Muscle layer of duodenum (tissue), 2 donors: ENCODE measurements at regions not wholly inside any gene's neighbourhood (a gene's known extent, or its start where the extent isn't known, plus 50 kb on each side); places are given as distances from the start of the nearest gene placed in this dataset.

Source experiments
- H3K27ac ChIP-seq: one replicate; pipeline ENCODE4 v1.7.0; 2013; ENCODE audit warnings: mild to moderate bottlenecking, low read length
- H3K27me3 ChIP-seq: one replicate; pipeline ENCODE4 v1.7.0; 2013; ENCODE audit warnings: low read depth, mild to moderate bottlenecking, control low read depth, low read length
- H3K36me3 ChIP-seq, 2 donors: one replicate each; pipeline ENCODE4 v1.7.0; 2013; ENCODE audit warnings: low read length in 2 of 2, control low read depth in 1 of 2, mild to moderate bottlenecking in 1 of 2; ENCODE audit not compliant: insufficient read depth in 2 of 2, control insufficient read depth in 1 of 2
- H3K4me1 ChIP-seq, 2 donors: one replicate each; pipeline ENCODE4 v1.7.0; 2013; ENCODE audit warnings: low read length in 2 of 2, mild to moderate bottlenecking in 2 of 2, control low read depth in 1 of 2, moderate library complexity in 1 of 2; ENCODE audit not compliant: insufficient read depth in 2 of 2, control insufficient read depth in 1 of 2
- H3K4me3 ChIP-seq, 2 donors: one replicate each; pipeline ENCODE4 v1.7.0; 2013; ENCODE audit warnings: low read length in 2 of 2, low read depth in 1 of 2, mild to moderate bottlenecking in 1 of 2
- H3K9me3 ChIP-seq, 2 donors: one replicate each; pipeline ENCODE4 v1.7.0; 2013; ENCODE audit warnings: low read length in 2 of 2, control low read depth in 1 of 2, mild to moderate bottlenecking in 1 of 2; ENCODE audit not compliant: control insufficient read depth in 1 of 2
- donor health status: healthy.

DNA sequence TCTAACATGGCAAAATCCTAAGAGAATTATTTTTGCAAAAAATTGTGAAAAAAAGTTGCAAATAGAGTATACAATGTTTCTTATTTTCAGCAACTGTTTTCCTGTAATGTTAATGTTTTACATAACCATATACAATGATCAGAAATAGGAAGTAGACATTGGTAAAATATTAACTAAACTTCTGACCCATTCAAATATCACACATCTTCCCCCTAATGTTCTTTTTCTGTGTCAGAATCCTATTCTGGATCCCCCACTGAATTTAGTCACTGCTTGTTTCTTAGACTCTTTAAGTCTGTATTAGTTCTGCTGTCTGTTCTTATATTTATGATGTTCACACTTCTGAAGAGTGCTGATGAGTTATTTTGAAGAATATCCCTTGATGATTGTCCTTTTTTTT is 62.0 kb downstream of the HFE start:
- Histone ChIP-seq H3K4me1 (no peaks in the 10 kb centered on the region), H3K9me3 (no peaks in the 10 kb centered on the region), H3K27ac (no peak overlapping the region), H3K4me3 (no peak overlapping the region), H3K27me3 (no peaks in the 10 kb centered on the region), H3K36me3 (no peaks in the 10 kb centered on the region)

DNA sequence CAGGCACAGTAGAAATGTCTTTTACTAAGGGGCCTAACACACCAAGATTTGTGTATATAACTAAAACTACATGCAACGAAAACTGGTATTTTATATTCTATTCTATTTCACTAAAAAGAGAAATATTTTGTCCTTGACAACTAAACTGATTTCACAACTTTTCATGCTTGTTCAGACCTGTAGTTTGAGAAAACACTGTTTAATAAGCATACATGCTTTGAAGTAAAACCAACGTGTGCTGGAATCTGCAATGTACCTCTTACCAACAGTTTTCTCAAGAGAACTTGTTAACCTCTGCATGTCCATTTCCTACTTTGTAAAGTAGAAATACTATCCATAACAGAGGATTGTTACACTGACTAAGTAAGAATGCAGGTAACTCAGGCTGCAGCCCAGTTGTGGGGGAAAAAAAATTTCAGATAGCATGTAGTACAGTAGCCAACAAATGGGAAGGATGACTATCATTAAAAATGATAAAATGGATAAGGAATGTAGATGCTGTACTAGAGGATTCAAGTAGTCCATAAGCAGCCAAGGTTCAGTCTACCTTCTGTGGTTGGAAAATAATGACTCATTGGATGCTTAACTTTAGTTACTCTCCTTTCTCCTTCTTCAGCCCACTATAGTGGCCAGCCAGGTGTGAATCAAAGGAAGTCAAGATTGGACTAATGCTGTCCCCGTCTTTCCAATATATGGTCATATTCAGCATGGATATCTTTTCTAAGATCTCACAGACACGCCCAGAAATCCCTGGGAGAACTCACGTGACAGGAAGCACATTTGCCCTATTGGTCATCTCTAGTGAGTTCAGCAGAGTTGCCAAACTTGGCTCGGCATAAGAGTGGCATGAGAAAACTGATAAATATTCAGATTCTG is 65.2 kb downstream of the HFE start:
- Histone ChIP-seq H3K36me3 (no peaks in the 10 kb centered on the region), H3K4me3 (no peak overlapping the region), H3K27me3 (no peaks in the 10 kb centered on the region), H3K27ac (no peak overlapping the region), H3K9me3 (no peaks in the 10 kb centered on the region), H3K4me1 (peaks cover 0 to 4% of the 10 kb centered on the region in 2 donors)

DNA sequence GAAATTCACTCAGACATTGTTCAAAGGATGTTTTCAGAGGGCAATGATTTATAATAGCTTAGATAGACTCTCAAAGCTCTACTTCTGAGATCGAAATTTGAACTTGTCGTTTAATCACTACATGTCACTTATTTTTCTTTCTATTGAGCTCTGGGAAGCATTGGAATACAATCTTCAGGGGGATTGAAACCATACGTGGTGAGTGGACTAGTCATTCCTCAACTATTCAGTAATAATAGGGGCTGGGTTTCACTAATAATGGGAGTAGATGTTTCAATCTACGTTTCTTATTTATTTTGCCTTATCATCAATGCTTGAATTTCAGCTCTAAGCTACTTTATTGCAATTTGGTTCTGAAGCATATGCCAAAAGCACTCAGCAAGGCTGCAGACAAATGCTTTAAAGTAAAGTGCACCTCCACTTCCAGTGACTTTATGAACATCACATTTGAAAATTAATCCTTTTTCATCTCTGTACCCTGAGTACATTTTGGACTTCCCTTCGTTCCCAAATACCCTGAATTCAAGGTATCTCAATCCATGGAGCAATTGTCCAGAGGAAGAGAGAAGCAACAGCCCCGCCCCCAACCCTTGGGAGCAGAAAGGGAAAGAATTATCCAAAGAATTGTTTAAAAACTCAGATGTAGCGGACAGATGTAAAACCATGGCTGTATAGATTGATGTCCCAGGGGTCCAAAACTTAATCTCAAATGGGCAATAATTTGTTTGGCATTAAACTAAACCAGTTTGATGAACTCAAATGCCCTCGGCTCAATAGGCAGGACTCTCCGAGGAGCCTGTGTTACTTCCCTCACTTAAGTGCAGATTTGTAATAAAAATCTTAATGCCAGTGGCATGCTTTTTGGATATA is 68.1 kb downstream of the HFE start:
- Histone ChIP-seq H3K4me1 (peaks cover 10% of the 10 kb centered on the region in 2 donors), H3K36me3 (no peaks in the 10 kb centered on the region), H3K27ac (peak overlapping the region; percentile 98), H3K4me3 (peak overlapping the region; percentile 82 to 90), H3K27me3 (no peaks in the 10 kb centered on the region), H3K9me3 (no peaks in the 10 kb centered on the region)

DNA sequence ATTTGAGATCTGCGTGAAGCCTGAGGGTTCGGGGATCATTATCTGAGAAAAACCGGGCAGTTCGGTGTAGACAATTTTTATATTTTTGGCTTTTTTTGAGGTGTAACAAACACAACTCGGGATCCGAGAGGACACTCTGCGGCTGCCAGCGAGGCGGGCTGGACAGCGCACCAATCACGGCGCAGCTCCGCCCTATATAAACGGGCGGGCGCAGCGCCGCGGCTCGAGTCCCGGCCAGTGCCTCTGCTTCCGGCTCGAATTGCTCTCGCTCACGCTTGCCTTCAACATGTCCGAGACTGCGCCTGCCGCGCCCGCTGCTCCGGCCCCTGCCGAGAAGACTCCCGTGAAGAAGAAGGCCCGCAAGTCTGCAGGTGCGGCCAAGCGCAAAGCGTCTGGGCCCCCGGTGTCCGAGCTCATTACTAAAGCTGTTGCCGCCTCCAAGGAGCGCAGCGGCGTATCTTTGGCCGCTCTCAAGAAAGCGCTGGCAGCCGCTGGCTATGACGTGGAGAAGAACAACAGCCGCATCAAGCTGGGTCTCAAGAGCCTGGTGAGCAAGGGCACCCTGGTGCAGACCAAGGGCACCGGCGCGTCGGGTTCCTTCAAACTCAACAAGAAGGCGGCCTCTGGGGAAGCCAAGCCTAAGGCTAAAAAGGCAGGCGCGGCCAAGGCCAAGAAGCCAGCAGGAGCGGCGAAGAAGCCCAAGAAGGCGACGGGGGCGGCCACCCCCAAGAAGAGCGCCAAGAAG is 69.0 kb downstream of the HFE start:
- peak overlapping the region; percentile 82 to 90 for H3K4me3 ChIP-seq
- H3K4me1 ChIP-seq = peaks cover 10% of the 10 kb centered on the region in 2 donors
- no peaks in the 10 kb centered on the region for H3K27me3 ChIP-seq
- no peaks in the 10 kb centered on the region for H3K36me3 ChIP-seq
- no peaks in the 10 kb centered on the region for H3K9me3 ChIP-seq
- peak overlapping the region; percentile 98 for H3K27ac ChIP-seq

DNA sequence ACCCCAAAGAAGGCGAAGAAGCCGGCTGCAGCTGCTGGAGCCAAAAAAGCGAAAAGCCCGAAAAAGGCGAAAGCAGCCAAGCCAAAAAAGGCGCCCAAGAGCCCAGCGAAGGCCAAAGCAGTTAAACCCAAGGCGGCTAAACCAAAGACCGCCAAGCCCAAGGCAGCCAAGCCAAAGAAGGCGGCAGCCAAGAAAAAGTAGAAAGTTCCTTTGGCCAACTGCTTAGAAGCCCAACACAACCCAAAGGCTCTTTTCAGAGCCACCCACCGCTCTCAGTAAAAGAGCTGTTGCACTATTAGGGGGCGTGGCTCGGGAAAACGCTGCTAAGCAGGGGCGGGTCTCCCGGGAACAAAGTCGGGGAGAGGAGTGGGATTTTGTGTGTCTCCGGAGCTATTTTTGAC is 69.6 kb downstream of the HFE start:
- peak overlapping the region; percentile 82 to 90 for H3K4me3 ChIP-seq
- peak overlapping the region; percentile 98 for H3K27ac ChIP-seq
- H3K9me3 ChIP-seq = no peaks in the 10 kb centered on the region

DNA sequence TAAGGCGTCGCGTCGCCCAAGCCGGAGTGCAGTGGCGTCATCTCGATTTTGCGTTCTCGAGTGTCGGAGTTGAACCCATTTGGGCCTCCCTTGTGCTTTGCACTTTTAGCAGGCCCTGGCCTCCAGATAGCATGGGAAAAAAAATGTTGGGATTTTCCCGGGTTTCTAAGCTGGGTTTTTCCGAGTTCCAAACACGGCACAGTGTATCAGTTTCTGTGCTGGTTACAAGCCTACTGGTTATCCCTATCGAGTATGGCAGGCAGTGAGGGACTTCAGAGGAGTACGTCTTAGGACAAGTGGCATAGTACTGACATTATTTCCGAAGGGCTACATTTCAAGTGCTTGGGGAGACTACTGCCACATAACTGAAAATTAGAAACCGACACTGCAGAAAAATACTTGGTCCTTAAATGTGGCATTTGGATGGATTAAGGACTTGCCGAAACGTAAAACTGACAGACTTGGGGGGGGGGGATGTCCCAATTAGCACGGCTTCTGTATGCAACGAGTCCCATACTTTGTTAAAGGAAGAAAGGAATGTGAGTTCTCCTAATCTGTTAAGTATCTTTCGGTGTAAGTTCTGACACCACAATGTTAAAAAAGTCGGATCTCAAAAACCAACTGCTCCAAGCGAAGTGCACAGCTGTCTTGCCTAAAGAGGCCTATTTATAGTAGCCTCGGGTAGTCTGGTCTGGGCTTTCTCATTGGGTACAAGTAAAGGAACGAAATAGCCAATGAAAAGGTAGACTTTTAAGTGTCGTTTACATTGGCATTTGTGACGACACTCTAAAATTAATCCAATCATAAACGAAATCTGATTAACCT is 70.2 kb downstream of the HFE start:
- Histone ChIP-seq H3K27ac (peak overlapping the region; percentile 98), H3K36me3 (no peaks in the 10 kb centered on the region), H3K27me3 (no peaks in the 10 kb centered on the region), H3K9me3 (no peaks in the 10 kb centered on the region), H3K4me3 (peak overlapping the region; percentile 82 to 90), H3K4me1 (peaks cover 10% of the 10 kb centered on the region in 2 donors)

More for the DNA sequence above, 69.6 kb downstream of the HFE start:
- Histone ChIP-seq H3K27me3 (no peaks in the 10 kb centered on the region), H3K4me1 (peaks cover 10% of the 10 kb centered on the region in 2 donors), H3K36me3 (no peaks in the 10 kb centered on the region)

DNA sequence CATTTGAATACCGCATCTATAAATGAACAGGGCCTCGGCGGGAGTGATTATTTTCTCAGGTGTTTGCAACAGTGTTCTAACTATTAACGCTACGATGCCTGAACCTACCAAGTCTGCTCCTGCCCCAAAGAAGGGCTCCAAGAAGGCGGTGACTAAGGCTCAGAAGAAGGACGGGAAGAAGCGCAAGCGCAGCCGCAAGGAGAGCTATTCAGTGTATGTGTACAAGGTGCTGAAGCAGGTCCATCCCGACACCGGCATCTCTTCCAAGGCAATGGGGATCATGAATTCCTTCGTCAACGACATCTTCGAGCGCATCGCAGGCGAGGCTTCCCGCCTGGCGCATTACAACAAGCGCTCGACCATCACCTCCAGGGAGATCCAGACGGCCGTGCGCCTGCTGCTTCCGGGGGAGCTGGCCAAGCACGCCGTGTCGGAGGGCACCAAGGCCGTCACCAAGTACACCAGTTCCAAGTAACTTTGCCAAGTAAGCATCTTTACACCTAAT is 70.9 kb downstream of the HFE start:
- H3K27ac ChIP-seq = peak overlapping the region; percentile 98
- H3K36me3 ChIP-seq = no peaks in the 10 kb centered on the region
- no peaks in the 10 kb centered on the region for H3K9me3 ChIP-seq

DNA sequence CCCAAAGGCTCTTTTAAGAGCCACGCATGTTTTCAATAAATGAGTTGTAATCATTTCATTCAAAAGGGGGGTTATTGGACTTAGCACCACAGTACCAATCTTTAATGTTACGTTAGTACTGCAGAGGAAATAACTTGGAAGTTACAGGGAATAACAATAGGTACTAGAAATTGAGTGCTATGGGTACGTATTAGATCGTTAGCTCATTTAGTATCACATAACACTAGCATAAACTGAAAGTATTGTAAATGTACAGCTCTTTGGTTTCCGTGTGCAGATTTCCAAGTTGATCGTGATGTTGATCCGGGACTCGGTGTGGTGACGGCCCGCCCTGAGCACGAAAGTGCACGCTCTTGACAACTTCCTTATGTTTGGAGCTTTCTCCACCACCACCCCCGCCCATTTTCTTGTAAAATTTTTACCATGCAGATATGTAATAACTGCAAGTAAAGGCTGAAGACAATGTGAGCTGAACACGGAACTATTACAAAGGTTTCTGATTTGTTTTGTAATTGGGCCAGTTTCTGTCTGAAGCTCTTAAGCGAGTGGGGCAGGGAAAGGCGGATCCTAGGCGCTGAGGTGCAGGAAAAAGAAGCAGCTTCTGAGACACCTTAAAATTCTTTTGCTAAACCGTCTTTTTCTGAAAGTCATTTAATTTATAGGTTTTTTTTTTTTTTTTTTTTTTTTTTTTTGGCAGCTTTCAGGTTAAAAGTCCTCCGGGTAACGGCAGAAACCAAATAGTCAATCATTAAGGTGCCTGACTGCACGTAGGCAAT is 71.5 kb downstream of the HFE start:
- Histone ChIP-seq H3K4me1 (peaks cover 10% of the 10 kb centered on the region in 2 donors), H3K27ac (peak overlapping the region; percentile 98), H3K27me3 (no peaks in the 10 kb centered on the region)

More for the DNA sequence above, 70.9 kb downstream of the HFE start:
- Histone ChIP-seq H3K27me3 (no peaks in the 10 kb centered on the region), H3K4me3 (peak overlapping the region; percentile 82 to 90), H3K4me1 (peaks cover 10% of the 10 kb centered on the region in 2 donors)

DNA sequence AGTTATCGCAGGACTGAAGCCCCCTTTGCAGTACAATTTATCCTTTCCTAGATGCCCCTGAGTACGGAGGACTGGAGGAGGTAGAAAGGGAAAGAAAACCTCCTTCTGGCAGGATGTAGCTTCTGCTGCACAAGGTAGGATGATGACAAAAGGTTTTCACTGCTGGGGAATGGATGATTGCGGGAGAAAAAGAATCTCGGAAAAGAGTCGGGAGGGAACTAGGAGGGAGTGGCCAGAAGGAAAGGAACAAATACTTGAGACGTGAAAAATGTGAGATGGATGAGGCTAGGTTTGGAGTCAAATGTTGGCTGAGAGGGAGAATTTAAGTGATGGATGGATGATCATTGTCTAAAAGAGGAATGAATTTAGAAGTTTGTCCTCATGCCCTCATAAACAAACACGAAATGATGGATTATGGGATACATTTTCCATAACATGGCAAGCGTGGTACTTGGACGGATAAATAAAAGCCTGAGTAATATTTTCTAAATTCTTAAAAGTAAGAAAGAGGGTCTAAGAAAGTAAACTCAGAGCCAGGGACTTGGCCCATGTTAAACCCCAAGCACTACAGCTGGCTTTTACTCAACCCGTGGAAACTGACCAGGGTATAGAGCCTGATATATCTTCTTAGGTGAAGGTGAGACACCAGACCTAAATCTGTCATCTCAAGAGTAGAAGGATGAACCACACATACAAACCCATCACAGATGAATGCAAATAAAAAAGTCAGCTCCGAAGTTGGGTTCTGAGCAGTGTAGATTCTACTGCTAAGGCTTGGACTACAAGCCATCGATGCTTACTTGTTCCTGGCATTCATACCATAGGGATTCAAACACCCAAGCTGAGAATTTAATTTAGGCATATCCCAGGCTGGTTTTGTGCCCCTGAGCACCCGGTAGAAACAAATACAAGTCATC is 72.4 kb downstream of the HFE start:
- Histone ChIP-seq H3K4me3 (peak overlapping the region; percentile 82 to 90), H3K27me3 (no peaks in the 10 kb centered on the region), H3K27ac (peak overlapping the region; percentile 98), H3K36me3 (peaks cover 0 to 4% of the 10 kb centered on the region in 2 donors), H3K9me3 (no peaks in the 10 kb centered on the region), H3K4me1 (peaks cover 10% of the 10 kb centered on the region in 2 donors)

More for the DNA sequence above, 71.5 kb downstream of the HFE start:
- no peaks in the 10 kb centered on the region for H3K36me3 ChIP-seq
- H3K4me3 ChIP-seq = peak overlapping the region; percentile 82 to 90
- H3K9me3 ChIP-seq = no peaks in the 10 kb centered on the region
